T-cell (primary cell): ENCODE measurements at regions not wholly inside any gene's neighbourhood (a gene's known extent, or its start where the extent isn't known, plus 50 kb on each side); places are given as distances from the start of the nearest gene placed in this dataset.

ENCODE experiments used
- ATAC-seq, 4 experiments: fragments of 200-7000 bp in 3 of 4; fragments of 150-1000 bp in 1 of 4; cut with Tn5 transposase; replicated peaks in 1 of 4; 1 replicate in 3 of 4; 2 replicates in 1 of 4; pipeline ENCODE4 v1.10.0; 2021; ENCODE audit warnings: moderate library complexity in 3 of 4, mild to moderate bottlenecking in 2 of 4, moderate number of reproducible peaks in 1 of 4
- CTCF ChIA-PET, 2 donors: fragments of 300-600 bp; sonication (Branson Sonifier 250); formaldehyde crosslinking; loops; one replicate each; lab custom pipeline; 2022; ENCODE audit warnings: antibody characterized with exemption in 2 of 2; lab: Charles Lee
- POLR2A ChIA-PET, 2 donors: fragments of 300-600 bp; sonication (Branson Sonifier 250); formaldehyde crosslinking; loops; one replicate each; lab custom pipeline; 2022; ENCODE audit warnings: antibody characterized with exemption in 2 of 2; lab: Charles Lee
- DNase-seq, 35 experiments: peaks; one replicate each; pipeline versions ENCODE4 v3.0.0 to v3.0.0-alpha.2; 2013 to 2023
- H3K27ac ChIP-seq: one replicate; pipeline ENCODE4 v1.5.1; 2013; ENCODE audit warnings: low read length
- H3K27me3 ChIP-seq, 2 experiments: replicated peaks in 1 of 2; 1 replicate in 1 of 2; 2 replicates in 1 of 2; pipeline versions ENCODE4 v1.6.1 to v1.7.0; 2013; ENCODE audit warnings: low read length in 1 of 2, mixed read lengths in 1 of 2; ENCODE audit not compliant: control insufficient read depth in 2 of 2, insufficient read depth in 2 of 2; ENCODE audit errors: extremely low read depth in 1 of 2
- H3K36me3 ChIP-seq, 2 donors: 1 replicate in 1 of 2; 2 replicates in 1 of 2; pipeline versions ENCODE4 v1.6.1 to v1.7.0; 2013; ENCODE audit warnings: low read length in 1 of 2; ENCODE audit not compliant: control insufficient read depth in 2 of 2, insufficient read depth in 1 of 2; ENCODE audit errors: extremely low read depth in 1 of 2
- H3K4me1 ChIP-seq, 2 experiments: 1 replicate in 1 of 2; 2 replicates in 1 of 2; pipeline versions ENCODE4 v1.6.1 to v1.7.0; 2013; ENCODE audit warnings: low read length in 2 of 2, mixed read lengths in 1 of 2; ENCODE audit not compliant: insufficient read depth in 2 of 2, control insufficient read depth in 1 of 2; ENCODE audit errors: extremely low read depth in 1 of 2
- H3K4me3 ChIP-seq, 2 donors: 1 replicate in 1 of 2; 2 replicates in 1 of 2; pipeline versions ENCODE4 v1.5.1 to v1.7.0; 2013; ENCODE audit warnings: mild to moderate bottlenecking in 2 of 2, low read length in 1 of 2, moderate library complexity in 1 of 2; ENCODE audit not compliant: control insufficient read depth in 1 of 2; ENCODE audit errors: extremely low read depth in 1 of 2
- H3K9me3 ChIP-seq: 2 replicates; pipeline ENCODE4 v1.7.0; 2013
- H3K27ac Mint-ChIP-seq, 2 donors: one replicate each; pipeline ENCODE4 v1.8.0; 2020 to 2021; ENCODE audit warnings: mild to moderate bottlenecking in 2 of 2, mixed read lengths in 2 of 2
- H3K27me3 Mint-ChIP-seq, 2 donors: one replicate each; pipeline ENCODE4 v1.8.0; 2021 to 2022; ENCODE audit warnings: mixed read lengths in 2 of 2
- H3K36me3 Mint-ChIP-seq: one replicate; pipeline ENCODE4 v1.8.0; 2021; ENCODE audit warnings: mixed read lengths
- H3K4me1 Mint-ChIP-seq, 3 donors: one replicate each; pipeline ENCODE4 v1.8.0; 2020 to 2022; ENCODE audit warnings: mixed read lengths in 3 of 3, mild to moderate bottlenecking in 1 of 3
- H3K4me3 Mint-ChIP-seq, 3 donors: one replicate each; pipeline ENCODE4 v1.8.0; 2020 to 2022; ENCODE audit warnings: mild to moderate bottlenecking in 3 of 3, mixed read lengths in 3 of 3, moderate library complexity in 3 of 3
- H3K9me3 Mint-ChIP-seq, 3 donors: one replicate each; pipeline ENCODE4 v1.8.0; 2020 to 2022; ENCODE audit warnings: mixed read lengths in 3 of 3
- WGBS: methylation state at CpG from one replicate; pipeline ENCODE4 v1.1.5; 2013; ENCODE audit warnings: missing lambda C conversion rate; ENCODE audit not compliant: insufficient coverage; 5-methylcytosine and 5-hydroxymethylcytosine counted together

- H3K27ac Mint-ChIP-seq: no peak overlapping the region
- peaks cover 3 to 10% of the 10 kb centered on the region in 2 experiments for H3K4me1 ChIP-seq
- peaks cover 2 to 5% (median 3%) of the 10 kb centered on the region in 3 donors for H3K4me1 Mint-ChIP-seq
- H3K36me3 ChIP-seq: no peaks in the 10 kb centered on the region
- H3K9me3 Mint-ChIP-seq: no peaks in the 10 kb centered on the region
- H3K27me3 Mint-ChIP-seq: no peaks in the 10 kb centered on the region
- no peaks in the 10 kb centered on the region for H3K9me3 ChIP-seq
- H3K27me3 ChIP-seq: peaks cover 0 to 3% of the 10 kb centered on the region in 2 experiments
- ChIA-PET CTCF (no interaction called here), POLR2A (no interaction called here)
- ATAC-seq: peak in 3 of 4 experiments; percentile 24 to 66 (median 62)
- DNase-seq: peak in 1 of 35 experiments; percentile 45
- no peak overlapping the region for H3K4me3 ChIP-seq
- no peak overlapping the region for H3K27ac ChIP-seq
- no peak overlapping the region for H3K4me3 Mint-ChIP-seq
- WGBS: 60% methylated on average over 5 of the region's 6 CpGs
- H3K36me3 Mint-ChIP-seq: no peaks in the 10 kb centered on the region
Observed at GRCh38 chr4:151888367-151888866, 127.6 kb upstream of the GATB start.

- Mint-ChIP-seq H3K4me1 (peaks cover 7 to 8% (median 8%) of the 10 kb centered on the region in 3 donors), H3K27me3 (no peaks in the 10 kb centered on the region), H3K9me3 (no peaks in the 10 kb centered on the region), H3K27ac (no peak overlapping the region), H3K4me3 (no peak overlapping the region), H3K36me3 (no peaks in the 10 kb centered on the region)
- Histone ChIP-seq H3K4me1 (peaks cover 3 to 10% of the 10 kb centered on the region in 2 experiments), H3K9me3 (no peaks in the 10 kb centered on the region), H3K4me3 (no peak overlapping the region), H3K36me3 (no peaks in the 10 kb centered on the region), H3K27ac (no peak overlapping the region), H3K27me3 (peaks cover 0 to 3% of the 10 kb centered on the region in 2 experiments)
- no peak for ATAC-seq
- POLR2A ChIA-PET: no interaction called here
- no CpG with 5 or more reads among the region's 3 CpGs for WGBS
- DNase-seq: no peak
- CTCF ChIA-PET: interaction anchor here in 1 of 2 donors (0.6 kb wide), 1 partner anchor 119 kb away, joined by 3 read pairs; no protein-coding TSS in a partner anchor
Observed at GRCh38 chr4:151887816-151888180, 127.0 kb upstream of the GATB start.

DNA sequence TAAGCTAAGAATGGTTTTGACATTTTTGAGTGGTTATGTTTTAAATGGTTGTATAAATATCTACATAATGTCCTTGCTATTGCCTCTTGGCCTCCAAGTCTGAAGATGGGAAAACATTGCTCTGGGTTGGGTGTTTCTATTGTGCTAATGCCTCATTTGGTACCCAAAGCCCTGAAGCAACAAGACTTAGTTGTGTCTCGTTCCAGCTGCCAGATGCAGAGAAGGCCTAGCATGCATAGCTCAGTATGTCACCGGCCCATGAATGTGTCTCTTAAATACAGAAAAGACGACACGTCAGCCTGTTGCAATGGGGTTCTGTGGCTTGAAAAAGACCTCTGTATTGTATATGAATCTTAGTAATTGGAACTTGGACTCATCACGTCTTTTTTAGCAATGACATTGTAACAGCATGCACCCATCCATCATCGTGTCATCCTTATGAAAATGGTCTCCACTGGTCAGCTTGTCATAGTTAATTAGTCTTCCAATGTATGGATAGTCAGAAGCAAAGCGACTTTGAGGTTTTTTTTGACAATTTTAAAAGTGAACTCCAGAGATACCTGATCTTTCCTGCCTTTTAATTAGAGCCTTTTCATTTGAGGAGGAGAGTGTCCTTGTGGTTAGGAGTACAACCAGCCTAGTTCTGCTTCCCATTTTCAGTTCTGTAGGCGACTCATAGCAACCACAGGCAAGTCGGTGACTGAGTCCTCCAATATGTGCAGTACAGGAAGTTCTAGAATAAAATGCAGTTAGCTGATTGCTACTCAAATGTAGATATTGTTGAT, 126.4 kb upstream of the GATB start:
- DNase-seq (no peak), ATAC-seq (peak in 1 of 4 experiments; percentile 23)
- H3K9me3 Mint-ChIP-seq: no peaks in the 10 kb centered on the region
- Histone ChIP-seq H3K4me1 (peaks cover 3 to 10% of the 10 kb centered on the region in 2 experiments), H3K27ac (no peak overlapping the region), H3K4me3 (no peak overlapping the region), H3K9me3 (no peaks in the 10 kb centered on the region), H3K27me3 (peaks cover 0 to 3% of the 10 kb centered on the region in 2 experiments), H3K36me3 (no peaks in the 10 kb centered on the region)
- POLR2A ChIA-PET: no interaction called here
- no peak overlapping the region for H3K27ac Mint-ChIP-seq
- peaks cover 8 to 14% (median 13%) of the 10 kb centered on the region in 3 donors for H3K4me1 Mint-ChIP-seq
- H3K36me3 Mint-ChIP-seq: no peaks in the 10 kb centered on the region
- CTCF ChIA-PET: interaction anchor here in 1 of 2 donors (0.6 kb wide), 1 partner anchor 118 kb away, joined by 3 read pairs; no protein-coding TSS in a partner anchor
- no peak overlapping the region for H3K4me3 Mint-ChIP-seq
- H3K27me3 Mint-ChIP-seq: no peaks in the 10 kb centered on the region
- WGBS: 51% methylated on average over 4 of the region's 9 CpGs

DNA sequence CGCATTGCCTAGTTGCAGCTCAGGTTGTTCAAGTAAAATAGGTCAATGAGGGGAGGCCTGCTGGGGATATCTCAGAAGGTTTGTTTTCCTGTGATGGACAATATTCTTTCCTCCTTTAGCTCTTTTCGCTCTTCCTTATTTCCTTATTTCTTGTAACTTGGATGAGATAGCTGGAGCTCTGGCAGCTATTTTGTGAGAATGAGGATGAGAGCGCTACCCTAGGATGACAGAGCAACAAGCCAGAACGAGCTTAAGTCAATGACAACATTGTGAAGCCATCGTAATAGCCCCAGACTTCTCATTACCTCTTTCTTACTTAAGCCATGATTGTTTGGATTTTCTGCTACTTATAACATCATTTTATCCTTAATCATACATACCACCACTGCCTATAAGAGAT, 124.3 kb upstream of the GATB start:
- H3K27ac Mint-ChIP-seq: no peak overlapping the region
- H3K4me1 ChIP-seq: peaks cover 3 to 13% of the 10 kb centered on the region in 2 experiments

GRCh38 chr4:151883747-151884146, 122.9 kb upstream of the GATB start:
- H3K4me1 Mint-ChIP-seq: peaks cover 8 to 25% (median 24%) of the 10 kb centered on the region in 3 donors
- no peaks in the 10 kb centered on the region for H3K9me3 Mint-ChIP-seq
- no peak overlapping the region for H3K4me3 Mint-ChIP-seq
- H3K27ac ChIP-seq: no peak overlapping the region
- H3K36me3 ChIP-seq: no peaks in the 10 kb centered on the region
- H3K4me3 ChIP-seq: no peak overlapping the region
- DNase-seq (no peak), ATAC-seq (no peak)
- H3K9me3 ChIP-seq: no peaks in the 10 kb centered on the region
- no peaks in the 10 kb centered on the region for H3K27me3 Mint-ChIP-seq
- no peak overlapping the region for H3K27ac Mint-ChIP-seq
- 80% methylated on average over 1 of the region's 4 CpGs for WGBS
- H3K4me1 ChIP-seq: peaks cover 2 to 13% of the 10 kb centered on the region in 2 experiments
- ChIA-PET POLR2A (no interaction called here), CTCF (no interaction called here)
- H3K27me3 ChIP-seq: no peaks in the 10 kb centered on the region
- H3K36me3 Mint-ChIP-seq: no peaks in the 10 kb centered on the region

More for the DNA sequence above, 124.3 kb upstream of the GATB start:
- Histone ChIP-seq H3K27ac (no peak overlapping the region), H3K36me3 (no peaks in the 10 kb centered on the region), H3K9me3 (no peaks in the 10 kb centered on the region), H3K4me3 (no peak overlapping the region), H3K27me3 (no peaks in the 10 kb centered on the region)
- H3K9me3 Mint-ChIP-seq: no peaks in the 10 kb centered on the region
- no peak overlapping the region for H3K4me3 Mint-ChIP-seq
- 100% methylated on average over 2 of the region's 5 CpGs for WGBS
- ChIA-PET CTCF (interaction anchor here in 1 of 2 donors (0.6 kb wide), 1 partner anchor 394 kb away, joined by 3 read pairs; no protein-coding TSS in a partner anchor), POLR2A (no interaction called here)
- H3K36me3 Mint-ChIP-seq: no peaks in the 10 kb centered on the region
- ATAC-seq: no peak
- no peaks in the 10 kb centered on the region for H3K27me3 Mint-ChIP-seq
- H3K4me1 Mint-ChIP-seq: peaks cover 8 to 25% (median 24%) of the 10 kb centered on the region in 3 donors
- no peak for DNase-seq

- no peaks in the 10 kb centered on the region for H3K9me3 Mint-ChIP-seq
- no peak for ATAC-seq
Observed at GRCh38 chr4:151882072-151882803, 121.4 kb upstream of the GATB start.

More at GRCh38 chr4:151882072-151882803, 121.4 kb upstream of the GATB start:
- H3K36me3 ChIP-seq: no peaks in the 10 kb centered on the region
- H3K9me3 ChIP-seq: no peaks in the 10 kb centered on the region
- POLR2A ChIA-PET: interaction anchor here (0.5 to 0.7 kb wide), 3 partner anchors 20 to 566 kb away, joined by 3 to 5 read pairs (median 4); no protein-coding TSS in a partner anchor
- Mint-ChIP-seq H3K36me3 (no peaks in the 10 kb centered on the region), H3K27ac (peak overlapping the region; percentile 73 to 82), H3K4me1 (peaks cover 8 to 25% (median 24%) of the 10 kb centered on the region in 3 donors), H3K27me3 (no peaks in the 10 kb centered on the region), H3K4me3 (peak overlapping the region in 2 of 3 donors; percentile 15 to 29)
- no peak overlapping the region for H3K4me3 ChIP-seq
- peak in 1 of 35 experiments; percentile 7 for DNase-seq
- WGBS: 18% methylated on average over 7 of the region's 9 CpGs
- CTCF ChIA-PET: no interaction called here
- peaks cover 0 to 3% of the 10 kb centered on the region in 2 experiments for H3K4me1 ChIP-seq
- H3K27me3 ChIP-seq: no peaks in the 10 kb centered on the region
- H3K27ac ChIP-seq: no peak overlapping the region
